Pancreas (tissue), 10 donors: ENCODE measurements at regions not wholly inside any gene's neighbourhood (a gene's known extent, or its start where the extent isn't known, plus 50 kb on each side); places are given as distances from the start of the nearest gene placed in this dataset.
"Not testable (repeated sequence)": the region's sequence is repeated elsewhere in the genome, so short reads cannot be mapped to it uniquely, and the experiment has no call there.

Experiments
- ATAC-seq, 4 donors: fragments of 200-7000 bp; cut with Tn5 transposase; one replicate each; pipeline versions ENCODE4 v1.8.0 to v1.9.1; 2020; ENCODE audit warnings: mild to moderate bottlenecking in 4 of 4, moderate library complexity in 4 of 4
- DNase-seq, 6 donors: peaks; one replicate each; pipeline ENCODE4 v3.0.0-alpha.2; 2020
- FAIRE-seq: peaks from 2 replicates; lab custom pipeline; 2012; peaks lifted over from hg19 to GRCh38; lab: Jason Lieb, UNC
- H3K27ac ChIP-seq, 4 donors: fragments of 200-600 bp; sonication (generic); 1 replicate in 3 of 4; 2 replicates in 1 of 4; pipeline versions ENCODE4 v1.5.0 to v1.8.0; 2020
- H3K27me3 ChIP-seq, 4 donors: fragments of 200-600 bp; one replicate each; pipeline ENCODE4 v1.8.0; 2021
- H3K36me3 ChIP-seq, 3 donors: fragments of 200-600 bp; sonication (generic) in 1 of 3; one replicate each; pipeline versions ENCODE4 v1.5.0 to v1.8.0; 2020 to 2021
- H3K4me1 ChIP-seq, 3 donors: fragments of 200-600 bp; one replicate each; pipeline ENCODE4 v1.8.0; 2021
- H3K4me3 ChIP-seq, 4 donors: fragments of 200-600 bp; sonication (generic) in 2 of 4; one replicate each; pipeline versions ENCODE4 v1.5.0 to v1.8.0; 2020 to 2021
- H3K9me3 ChIP-seq, 4 donors: fragments of 200-600 bp; one replicate each; pipeline ENCODE4 v1.8.0; 2021
- CTCF ChIP-seq, 4 donors: fragments of 200-600 bp; sonication (generic) in 3 of 4; IDR thresholded peaks; one replicate each; pipeline versions ENCODE4 v1.5.0 to v1.8.0; 2021; ENCODE audit warnings: antibody characterized with exemption in 4 of 4
- WGBS, 2 donors: extraction: QIAGEN DNeasy Blood & Tissue Kit; methylation state at CpG; one replicate each; pipeline ENCODE4 v1.1.7; 2013; 5-methylcytosine and 5-hydroxymethylcytosine counted together
- intact Hi-C, 3 donors: fragments of 100-400 bp; cut with DNase I; formaldehyde crosslinking; loops; one replicate each; pipeline versions ENCODE4 v1.11.1 to v1.14.2; 2022
- donor health status: healthy with polysubstance abuse.
- donor health status: DM: no; HTN: no; CAD: no; lungs with moderate emphysema.
- donor health status: DM: no; HTN: no; CAD: no.
- donor health status: control.
- donor health status: control.
- donor health status: Bipolar disorder and iron deficiency.
- donor health status: DM: yes; HTN: yes; CAD: no.
- donor health status: DM: no; HTN: no; CAD: no.
- donor health status: DM: no; HTN: no; CAD: no.
- donor health status: DM: yes; HTN: yes; CAD: no.

DNA sequence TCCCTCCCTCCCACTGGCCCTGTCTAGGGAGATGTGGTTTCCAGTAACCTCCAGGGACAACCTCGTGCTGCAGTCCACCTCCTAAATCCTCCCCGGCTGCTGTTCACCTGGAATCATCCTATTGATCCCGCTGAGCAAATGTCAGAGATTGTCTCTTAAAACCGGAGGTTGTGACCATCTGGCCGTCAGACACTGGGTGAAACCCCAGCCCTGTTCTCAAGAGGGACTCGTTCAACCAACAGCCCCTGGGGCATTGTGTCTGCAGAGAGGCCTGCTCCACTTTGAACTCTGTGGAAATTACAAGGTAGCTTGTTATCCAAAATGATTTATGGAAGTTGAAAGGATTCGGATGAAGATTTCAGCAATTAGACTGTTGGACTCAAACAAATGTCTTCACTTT is 498.0 kb downstream of the MATN1 start:
- no peak overlapping the region for H3K4me3 ChIP-seq
- no peak for TF ChIP-seq CTCF (IDR thresholded peaks at IDR 0.05)
- no peak for ATAC-seq
- no peak for DNase-seq
- intact Hi-C loops, result no loop called here
- no peaks in the 10 kb centered on the region for H3K4me1 ChIP-seq
- 65% methylated on average over 7 of the region's 7 CpGs for WGBS, 2 donors
- H3K27ac ChIP-seq, result no peak overlapping the region
- FAIRE-seq, result no peak
- H3K27me3 ChIP-seq, result no peaks in the 10 kb centered on the region
- H3K9me3 ChIP-seq, result no peaks in the 10 kb centered on the region
- no peaks in the 10 kb centered on the region for H3K36me3 ChIP-seq

- DNase-seq, result no peak
- Histone ChIP-seq H3K4me3 (no peak overlapping the region), H3K9me3 (no peaks in the 10 kb centered on the region), H3K36me3 (no peaks in the 10 kb centered on the region), H3K27ac (no peak overlapping the region), H3K27me3 (peaks cover 0 to 3% (median 0%) of the 10 kb centered on the region in 4 donors), H3K4me1 (no peaks in the 10 kb centered on the region)
- ATAC-seq, result no peak
- intact Hi-C loops, result no loop called here
- WGBS, 2 donors, result 62 to 78% methylated on average over 4 of the region's 4 CpGs
- FAIRE-seq, result no peak
- no peak for TF ChIP-seq CTCF (IDR thresholded peaks at IDR 0.05)
Observed at GRCh38 chr1:30219675-30220074, 503.7 kb downstream of the MATN1 start.

DNA sequence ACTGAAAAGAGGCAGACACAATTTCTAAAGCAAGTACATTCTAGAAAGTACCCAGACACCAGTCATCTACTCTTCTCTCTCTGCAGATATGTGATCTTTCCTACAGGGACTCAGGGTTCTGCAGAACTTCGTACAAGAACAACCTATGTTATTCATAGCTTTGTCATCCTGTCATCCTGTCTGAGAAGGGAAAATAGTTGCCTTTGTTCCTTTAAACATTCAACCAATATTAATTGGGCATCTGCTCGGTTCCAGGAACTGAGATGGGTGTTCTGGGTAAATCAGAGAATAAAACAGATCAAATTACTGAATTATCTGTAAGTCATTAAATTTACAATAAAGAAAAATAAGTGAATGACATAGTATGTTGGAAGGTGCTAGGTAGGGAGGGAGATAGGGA is 504.9 kb downstream of the MATN1 start:
- intact Hi-C loops, result no loop called here
- DNase-seq (no peak), ATAC-seq (no peak), FAIRE-seq (no peak)
- no peaks in the 10 kb centered on the region for H3K4me1 ChIP-seq
- H3K27me3 ChIP-seq, result peaks cover 0 to 3% (median 0%) of the 10 kb centered on the region in 4 donors
- no peak for TF ChIP-seq CTCF (IDR thresholded peaks at IDR 0.05)
- H3K4me3 ChIP-seq, result no peak overlapping the region
- 25 to 27% methylated on average over 2 of the region's 2 CpGs for WGBS, 2 donors
- no peaks in the 10 kb centered on the region for H3K9me3 ChIP-seq
- no peak overlapping the region for H3K27ac ChIP-seq
- H3K36me3 ChIP-seq, result no peaks in the 10 kb centered on the region

DNA sequence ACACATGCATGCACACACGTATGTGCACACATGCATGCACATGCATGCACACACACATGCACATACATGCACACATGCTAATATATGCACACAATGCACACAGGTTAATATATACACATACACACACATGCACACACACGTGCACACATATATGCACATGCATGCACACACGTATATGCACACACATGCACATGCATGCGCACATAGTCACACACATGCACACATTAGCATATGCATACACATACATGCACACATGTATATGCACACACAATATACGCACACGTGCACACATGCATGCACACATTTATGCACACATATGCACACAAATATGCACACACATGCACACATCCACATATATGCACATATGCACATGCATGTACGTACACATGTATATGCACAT is 506.8 kb downstream of the MATN1 start:
- WGBS, 2 donors, result 70 to 90% methylated on average over 7 of the region's 7 CpGs
- Histone ChIP-seq H3K9me3 (no peaks in the 10 kb centered on the region), H3K4me1 (no peaks in the 10 kb centered on the region), H3K27ac (no peak overlapping the region), H3K27me3 (peaks cover 0 to 3% (median 1%) of the 10 kb centered on the region in 4 donors), H3K36me3 (no peaks in the 10 kb centered on the region), H3K4me3 (no peak overlapping the region)
- intact Hi-C loops, result no loop called here
- no peak for FAIRE-seq
- ATAC-seq, result no peak
- no peak for DNase-seq
- TF ChIP-seq CTCF (IDR thresholded peaks at IDR 0.05), result no peak

GRCh38 chr1:30213936-30214335 is 509.4 kb downstream of the MATN1 start:
- no peak overlapping the region for H3K4me3 ChIP-seq
- ATAC-seq, result no peak
- TF ChIP-seq CTCF (IDR thresholded peaks at IDR 0.05), result no peak
- peaks cover 0 to 3% (median 1%) of the 10 kb centered on the region in 4 donors for H3K27me3 ChIP-seq
- intact Hi-C loops, result no loop called here
- H3K4me1 ChIP-seq, result no peaks in the 10 kb centered on the region
- FAIRE-seq, result no peak
- no peak for DNase-seq
- WGBS, 2 donors, result 79 to 88% methylated on average over 7 of the region's 7 CpGs
- no peaks in the 10 kb centered on the region for H3K36me3 ChIP-seq
- no peak overlapping the region for H3K27ac ChIP-seq
- H3K9me3 ChIP-seq, result no peaks in the 10 kb centered on the region

DNA sequence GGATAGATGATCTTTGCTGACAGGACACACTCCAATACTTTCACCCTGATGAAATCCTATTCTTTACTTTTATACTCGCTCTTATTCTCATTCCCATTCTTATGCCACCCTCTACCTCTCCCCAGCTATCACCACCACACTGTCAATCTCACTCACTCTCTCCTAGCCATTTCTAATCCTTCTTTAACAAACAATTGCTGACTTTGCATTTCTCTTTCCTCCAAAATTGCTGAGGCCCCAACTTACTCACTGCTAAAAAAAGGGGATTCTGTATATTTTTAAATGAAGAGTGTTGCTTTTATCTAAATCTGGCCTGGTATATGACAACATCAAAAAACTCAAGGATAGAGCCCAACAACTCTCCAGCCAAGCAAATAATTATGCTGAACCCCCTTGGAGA is 515.4 kb downstream of the MATN1 start:
- H3K4me3 ChIP-seq, H3K4me1 ChIP-seq, FAIRE-seq, H3K27ac ChIP-seq, ATAC-seq, DNase-seq, H3K36me3 ChIP-seq, H3K9me3 ChIP-seq, H3K27me3 ChIP-seq, intact Hi-C loops: not testable (repeated sequence)
- WGBS, 2 donors, result 55 to 83% methylated on average over 1 of the region's 1 CpG

- WGBS, 2 donors, result 87 to 92% methylated on average over 5 of the region's 5 CpGs
Observed at GRCh38 chr1:30206631-30207030, 516.8 kb downstream of the MATN1 start.

GRCh38 chr1:30204916-30205315 is 518.5 kb downstream of the MATN1 start:
- H3K9me3 ChIP-seq, intact Hi-C loops, ATAC-seq, H3K27ac ChIP-seq, H3K4me3 ChIP-seq, H3K36me3 ChIP-seq, DNase-seq, H3K4me1 ChIP-seq, H3K27me3 ChIP-seq, FAIRE-seq: not testable (repeated sequence)
- WGBS, 2 donors, result 49 to 53% methylated on average over 5 of the region's 5 CpGs

More at GRCh38 chr1:30206631-30207030, 516.8 kb downstream of the MATN1 start:
- intact Hi-C loops, H3K4me3 ChIP-seq, H3K27me3 ChIP-seq, H3K9me3 ChIP-seq, H3K27ac ChIP-seq, H3K36me3 ChIP-seq, DNase-seq, ATAC-seq, FAIRE-seq, H3K4me1 ChIP-seq: not testable (repeated sequence)
